Rectal smooth muscle tissue (tissue), 1 donor: ENCODE measurements at regions not wholly inside any gene's neighbourhood (a gene's known extent, or its start where the extent isn't known, plus 50 kb on each side); places are given as distances from the start of the nearest gene placed in this dataset.
"Not testable (repeated sequence)": the region's sequence is repeated elsewhere in the genome, so short reads cannot be mapped to it uniquely, and the experiment has no call there.

Source experiments
- H3K27ac ChIP-seq: one replicate; pipeline ENCODE4 v1.7.0; 2013; ENCODE audit warnings: low read depth, low read length, inconsistent platforms
- H3K27me3 ChIP-seq: one replicate; pipeline ENCODE4 v1.7.0; 2013; ENCODE audit warnings: low read length; ENCODE audit not compliant: control insufficient read depth, insufficient read depth
- H3K36me3 ChIP-seq: one replicate; pipeline ENCODE4 v1.7.0; 2013; ENCODE audit warnings: low read length; ENCODE audit not compliant: control insufficient read depth, insufficient read depth
- H3K4me1 ChIP-seq: one replicate; pipeline ENCODE4 v1.7.0; 2013; ENCODE audit warnings: low read length; ENCODE audit not compliant: control insufficient read depth, insufficient read depth
- H3K4me3 ChIP-seq: one replicate; pipeline ENCODE4 v1.7.0; 2013; ENCODE audit warnings: low read length
- H3K9ac ChIP-seq: one replicate; pipeline ENCODE4 v1.7.0; 2013; ENCODE audit warnings: low read length

DNA sequence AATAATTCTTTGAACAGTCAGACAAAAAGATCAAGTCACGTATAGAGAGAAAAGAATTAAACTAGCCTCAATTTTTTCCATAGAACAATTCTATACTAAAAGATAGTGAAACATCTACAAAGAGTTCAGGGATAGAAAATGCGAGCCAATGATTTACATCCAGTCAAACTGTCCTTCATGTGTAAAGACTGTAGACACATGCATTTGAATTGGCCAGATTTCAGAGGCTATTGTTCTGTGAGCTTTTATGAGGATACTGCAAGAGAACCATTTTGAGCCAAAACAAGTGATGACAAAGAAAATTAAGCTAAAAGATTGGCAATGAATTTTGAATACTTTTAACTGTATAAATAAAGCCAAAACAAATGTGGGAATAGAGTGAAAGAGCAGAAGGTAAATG, 1230.3 kb downstream of the RPA4 start:
- Histone ChIP-seq H3K4me1 (no peaks in the 10 kb centered on the region), H3K27ac (no peak overlapping the region), H3K9ac (no peak overlapping the region), H3K4me3 (no peak overlapping the region), H3K27me3 (no peaks in the 10 kb centered on the region), H3K36me3 (no peaks in the 10 kb centered on the region)

DNA sequence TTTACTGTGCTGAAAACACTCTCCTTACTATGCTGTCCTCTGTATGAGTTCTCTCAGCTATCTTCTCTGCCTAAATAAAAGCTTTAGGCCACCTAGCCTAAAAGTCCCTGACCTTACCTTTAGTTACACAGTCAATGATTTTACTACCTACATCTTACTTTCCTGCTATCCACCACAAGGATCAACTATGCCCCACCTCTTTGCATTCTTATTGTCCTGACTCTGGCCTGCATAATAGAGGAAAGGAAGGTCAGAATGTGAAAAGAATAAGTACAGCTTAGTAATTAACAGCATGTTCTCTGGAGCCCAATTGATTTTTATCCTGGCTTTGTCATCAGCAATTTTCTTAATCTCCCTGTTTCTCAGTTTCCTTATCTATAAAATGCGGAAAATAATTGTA, 1257.8 kb downstream of the RPA4 start:
- Histone ChIP-seq H3K4me3 (no peak overlapping the region), H3K9ac (no peak overlapping the region), H3K27ac (no peak overlapping the region), H3K27me3 (no peaks in the 10 kb centered on the region), H3K4me1 (no peaks in the 10 kb centered on the region), H3K36me3 (no peaks in the 10 kb centered on the region)

DNA sequence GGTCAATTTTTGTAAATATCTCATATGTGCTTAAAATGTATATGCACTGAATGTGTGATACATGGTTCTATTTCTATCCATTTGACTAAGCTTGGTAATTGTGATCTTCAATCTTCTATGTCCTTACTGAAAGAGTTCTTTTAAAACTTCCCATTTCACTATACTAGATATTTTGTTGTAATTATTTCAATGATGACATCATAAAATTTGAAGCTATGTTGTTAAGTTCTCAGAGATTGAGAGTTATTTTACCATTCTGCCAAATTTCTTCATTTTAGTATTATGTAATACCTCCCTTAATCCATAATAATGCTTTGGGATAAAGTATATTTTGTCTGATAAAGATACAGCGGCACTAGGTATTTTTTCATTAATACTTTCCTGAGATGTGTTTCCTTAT, 1307.3 kb downstream of the RPA4 start:
- Histone ChIP-seq H3K9ac (no peak overlapping the region), H3K27me3 (no peaks in the 10 kb centered on the region), H3K27ac (no peak overlapping the region), H3K4me1 (no peaks in the 10 kb centered on the region), H3K36me3 (no peaks in the 10 kb centered on the region), H3K4me3 (no peak overlapping the region)

DNA sequence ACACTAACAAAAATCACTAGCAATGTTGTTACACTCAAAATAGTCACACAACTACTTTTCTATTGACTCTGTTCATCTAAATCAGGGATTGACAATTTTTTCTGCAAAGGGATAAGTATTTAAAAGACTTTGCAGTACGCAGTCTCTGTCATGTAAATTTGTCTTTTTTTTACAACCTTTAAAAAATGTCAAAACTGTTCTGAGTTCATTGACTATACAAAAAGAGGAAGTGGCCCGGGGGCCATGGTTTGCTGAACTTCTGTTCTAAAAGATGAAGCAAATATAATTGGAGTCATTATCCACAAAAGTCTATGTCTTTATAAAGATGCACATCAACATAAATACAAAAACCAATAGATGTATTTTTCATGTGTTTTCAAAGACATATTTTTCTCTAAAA, 1310.3 kb downstream of the RPA4 start:
- H3K9ac ChIP-seq = no peak overlapping the region
- no peaks in the 10 kb centered on the region for H3K4me1 ChIP-seq
- H3K36me3 ChIP-seq = no peaks in the 10 kb centered on the region
- H3K27me3 ChIP-seq = no peaks in the 10 kb centered on the region
- no peak overlapping the region for H3K4me3 ChIP-seq
- no peak overlapping the region for H3K27ac ChIP-seq

DNA sequence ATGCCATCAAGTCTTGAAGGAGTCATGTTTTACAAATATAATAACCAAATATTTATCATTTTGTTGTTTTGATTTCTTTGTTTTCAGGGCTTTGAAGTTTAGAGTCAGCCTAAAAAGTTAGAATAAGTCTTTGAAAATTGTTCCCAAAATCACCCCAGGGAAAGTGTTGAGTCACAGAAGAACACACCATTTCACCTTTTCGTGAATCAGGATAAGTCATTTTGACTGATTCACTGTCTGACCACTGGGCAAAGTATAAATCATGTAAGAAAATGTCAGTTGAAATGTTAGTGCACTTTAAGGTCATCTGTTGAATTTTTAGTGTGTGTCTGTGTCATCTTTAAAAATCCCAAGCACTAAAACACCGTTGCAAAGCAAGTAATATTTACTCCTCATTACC, 1320.1 kb downstream of the RPA4 start:
- H3K4me3 ChIP-seq = no peak overlapping the region
- H3K27me3 ChIP-seq = no peaks in the 10 kb centered on the region
- no peaks in the 10 kb centered on the region for H3K4me1 ChIP-seq
- no peaks in the 10 kb centered on the region for H3K36me3 ChIP-seq
- no peak overlapping the region for H3K9ac ChIP-seq
- H3K27ac ChIP-seq = no peak overlapping the region

DNA sequence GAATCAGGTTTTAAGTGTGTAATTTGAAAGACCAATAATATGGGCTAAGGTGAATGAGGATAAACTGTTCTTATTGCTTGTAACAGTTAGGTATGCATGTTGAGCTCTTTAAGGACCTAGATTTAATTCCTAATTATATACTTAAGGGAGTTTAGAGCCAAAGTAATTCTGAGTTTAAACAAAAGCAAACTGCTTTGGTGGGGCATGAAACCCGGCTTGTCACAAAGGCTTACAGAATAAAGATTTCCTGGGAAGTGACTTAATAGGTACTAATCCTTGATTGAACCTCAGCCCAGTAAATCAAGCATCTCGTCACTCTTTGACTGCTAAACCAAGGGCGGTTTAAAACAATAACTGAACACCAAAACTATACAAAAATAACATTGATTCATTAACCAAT, 1324.2 kb downstream of the RPA4 start:
- Histone ChIP-seq H3K9ac (no peak overlapping the region), H3K4me1 (no peaks in the 10 kb centered on the region), H3K36me3 (no peaks in the 10 kb centered on the region), H3K27ac (no peak overlapping the region), H3K4me3 (no peak overlapping the region), H3K27me3 (peaks cover 3% of the 10 kb centered on the region)

DNA sequence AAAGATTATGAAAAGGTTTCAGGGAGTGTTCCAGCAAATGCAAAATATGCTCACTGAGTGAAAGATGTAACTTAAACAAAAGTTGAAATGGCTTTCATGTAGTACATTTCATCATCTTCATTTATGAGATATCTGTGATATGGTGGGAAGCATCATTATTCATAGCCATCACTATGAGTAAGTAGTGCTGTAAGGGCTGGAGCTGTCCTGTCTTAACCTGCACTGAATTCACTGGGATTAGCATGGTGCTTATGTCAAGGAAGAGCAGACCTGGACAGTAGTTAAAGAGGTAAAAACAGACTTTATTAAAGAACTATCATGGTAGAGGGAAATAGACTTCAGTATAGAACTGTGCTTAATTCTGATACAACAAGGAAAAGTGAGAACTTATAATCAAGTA, 1347.3 kb downstream of the RPA4 start:
- Histone ChIP-seq H3K27ac (no peak overlapping the region), H3K9ac (no peak overlapping the region), H3K27me3 (no peaks in the 10 kb centered on the region), H3K4me1 (no peaks in the 10 kb centered on the region), H3K4me3 (no peak overlapping the region), H3K36me3 (no peaks in the 10 kb centered on the region)

DNA sequence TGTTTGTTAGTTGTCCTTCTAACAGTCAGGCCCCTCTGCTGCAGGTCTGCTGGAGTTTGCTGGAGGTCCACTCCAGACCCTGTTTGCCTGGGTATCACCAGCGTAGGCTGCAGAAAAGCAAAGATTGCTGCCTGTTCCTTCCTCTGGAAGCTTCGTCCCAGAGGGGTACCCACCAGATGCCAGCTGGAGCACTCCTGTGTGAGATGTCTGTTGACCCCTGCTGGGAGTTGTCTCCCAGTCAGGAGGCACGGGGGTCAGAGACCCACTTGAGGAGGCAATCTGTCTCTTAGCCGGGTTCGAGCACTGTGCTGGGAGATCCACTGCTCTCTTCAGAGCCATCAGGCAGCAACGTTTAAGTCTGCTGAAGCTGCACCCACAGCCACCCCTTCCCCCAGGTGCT, 1356.4 kb downstream of the RPA4 start:
- not testable (repeated sequence) for H3K9ac ChIP-seq, H3K4me3 ChIP-seq, H3K36me3 ChIP-seq, H3K27me3 ChIP-seq, H3K27ac ChIP-seq, H3K4me1 ChIP-seq

DNA sequence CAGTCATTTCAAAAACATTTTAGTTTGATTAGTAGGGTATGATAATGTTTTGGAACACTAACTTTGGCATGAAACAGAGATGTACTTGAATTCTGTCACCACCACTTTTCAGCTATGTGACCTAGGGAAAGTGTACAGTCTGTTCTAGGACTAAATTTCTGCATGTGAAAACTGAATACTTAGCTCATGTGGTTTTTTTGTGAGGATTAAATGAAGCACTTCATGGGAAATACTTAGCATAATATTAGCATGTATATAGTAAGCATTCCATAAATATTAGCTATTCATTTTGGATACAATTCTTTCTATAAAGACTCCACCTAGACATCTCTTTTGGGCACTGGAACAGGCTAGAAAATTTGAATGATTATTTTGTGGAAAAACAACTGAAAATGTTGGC, 1379.4 kb downstream of the RPA4 start:
- no peaks in the 10 kb centered on the region for H3K36me3 ChIP-seq
- no peak overlapping the region for H3K9ac ChIP-seq
- no peaks in the 10 kb centered on the region for H3K27me3 ChIP-seq
- no peak overlapping the region for H3K4me3 ChIP-seq
- no peak overlapping the region for H3K27ac ChIP-seq
- H3K4me1 ChIP-seq = no peaks in the 10 kb centered on the region

DNA sequence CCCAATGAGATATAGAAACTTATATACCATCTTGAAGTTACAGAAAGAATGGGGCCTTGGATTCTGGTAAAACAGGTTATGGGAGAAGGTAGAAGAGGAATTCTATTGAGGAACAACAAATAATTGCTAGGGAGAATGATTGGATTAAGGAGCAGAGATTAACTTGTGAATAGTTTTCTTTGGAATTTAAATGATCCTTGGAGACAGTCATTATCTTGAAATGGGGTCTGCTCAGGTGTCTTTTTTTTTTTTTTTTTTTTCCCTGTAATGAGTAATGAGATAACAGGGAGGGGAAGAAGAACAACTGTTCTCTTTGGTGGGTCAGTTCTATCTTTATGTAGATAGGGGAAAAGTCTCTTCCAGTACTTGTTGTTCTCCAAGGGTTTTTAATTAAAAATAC, 1406.0 kb downstream of the RPA4 start:
- Histone ChIP-seq H3K4me3 (no peak overlapping the region), H3K36me3 (no peaks in the 10 kb centered on the region), H3K9ac (no peak overlapping the region), H3K27ac (no peak overlapping the region), H3K4me1 (no peaks in the 10 kb centered on the region), H3K27me3 (no peaks in the 10 kb centered on the region)

DNA sequence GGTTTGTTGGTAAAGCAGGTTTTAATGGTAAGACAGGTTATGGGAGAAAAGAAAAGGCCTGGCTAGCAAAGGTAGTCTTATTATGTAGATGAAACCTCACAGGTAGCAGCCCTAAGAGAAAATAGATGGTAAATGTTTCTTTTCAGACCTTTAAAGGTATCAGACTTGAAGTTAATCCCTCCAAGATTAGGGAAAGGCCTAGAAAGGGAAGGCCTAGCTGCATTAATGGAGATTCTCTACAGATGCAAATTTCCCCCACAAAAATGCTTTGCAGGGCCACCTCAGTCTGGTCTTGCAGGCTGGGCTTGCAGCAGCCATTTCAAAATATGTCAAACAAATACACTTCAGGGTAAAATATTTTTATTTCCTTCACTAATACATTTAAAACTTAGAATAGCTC, 1410.6 kb downstream of the RPA4 start:
- no peaks in the 10 kb centered on the region for H3K27me3 ChIP-seq
- H3K4me3 ChIP-seq = no peak overlapping the region
- H3K36me3 ChIP-seq = no peaks in the 10 kb centered on the region
- no peak overlapping the region for H3K9ac ChIP-seq
- H3K27ac ChIP-seq = no peak overlapping the region
- no peaks in the 10 kb centered on the region for H3K4me1 ChIP-seq

DNA sequence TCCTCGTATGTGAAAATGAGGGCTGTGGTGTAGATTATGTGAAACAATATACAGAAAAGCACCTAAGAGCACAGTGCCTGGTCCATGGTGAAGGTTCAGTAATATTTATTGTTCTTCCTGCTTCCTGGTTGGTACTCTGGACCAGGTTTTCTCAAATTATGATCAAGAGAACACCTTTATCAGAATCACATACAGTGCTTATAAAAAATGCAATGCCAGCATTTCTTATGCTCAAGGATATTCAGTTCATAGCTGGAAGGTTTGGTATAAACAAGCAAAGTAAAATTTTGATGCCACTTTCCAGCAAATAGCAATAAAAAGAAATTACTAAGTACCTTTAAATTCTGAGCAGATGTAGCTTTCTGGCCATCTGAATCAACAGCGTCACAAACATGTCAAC, 1412.4 kb downstream of the RPA4 start:
- H3K36me3 ChIP-seq = no peaks in the 10 kb centered on the region
- H3K27me3 ChIP-seq = no peaks in the 10 kb centered on the region
- no peak overlapping the region for H3K9ac ChIP-seq
- H3K4me3 ChIP-seq = no peak overlapping the region
- H3K4me1 ChIP-seq = no peaks in the 10 kb centered on the region
- H3K27ac ChIP-seq = no peak overlapping the region

DNA sequence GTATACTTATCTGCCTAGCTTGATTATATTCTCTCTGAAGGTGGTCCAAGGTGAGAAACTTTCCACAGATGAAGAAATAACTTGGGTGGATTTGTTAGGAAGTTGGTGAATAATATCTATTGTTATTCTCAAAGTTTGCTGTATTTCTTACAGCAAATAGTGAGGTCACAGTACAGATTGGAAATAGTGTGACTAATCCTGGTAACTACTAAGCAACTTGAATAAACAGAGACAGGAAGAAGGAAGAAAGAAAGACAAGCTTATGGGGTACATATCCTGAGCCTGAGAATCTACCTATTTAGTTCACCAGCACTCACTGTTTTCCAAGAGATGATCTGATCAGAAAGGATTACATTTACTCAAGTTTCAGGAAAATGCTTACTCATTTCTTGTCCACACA, 1416.1 kb downstream of the RPA4 start:
- H3K4me1 ChIP-seq = no peaks in the 10 kb centered on the region

DNA sequence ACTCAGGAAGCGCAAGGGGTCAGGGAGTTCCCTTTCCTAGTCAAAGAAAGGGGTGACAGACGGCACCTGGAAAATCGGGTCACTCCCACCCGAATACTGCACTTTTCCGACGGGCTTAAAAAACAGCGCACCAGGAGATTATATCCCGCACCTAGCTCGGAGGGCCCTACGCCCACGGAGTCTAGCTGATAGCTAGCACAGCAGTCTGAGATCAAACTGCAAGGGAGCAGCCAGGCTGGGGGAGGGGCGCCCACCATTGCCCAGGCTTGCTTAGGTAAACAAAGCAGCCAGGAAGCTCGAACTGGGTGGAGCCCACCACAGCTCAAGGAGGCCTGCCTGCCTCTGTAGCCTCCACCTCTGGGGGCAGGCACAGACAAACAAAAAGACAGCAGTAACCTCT, 1416.8 kb downstream of the RPA4 start:
- H3K4me1 ChIP-seq, H3K27me3 ChIP-seq, H3K4me3 ChIP-seq, H3K9ac ChIP-seq, H3K27ac ChIP-seq, H3K36me3 ChIP-seq: not testable (repeated sequence)

More for the DNA sequence above, 1416.1 kb downstream of the RPA4 start:
- no peaks in the 10 kb centered on the region for H3K27me3 ChIP-seq
- no peaks in the 10 kb centered on the region for H3K36me3 ChIP-seq
- H3K9ac ChIP-seq = no peak overlapping the region
- H3K27ac ChIP-seq = no peak overlapping the region
- no peak overlapping the region for H3K4me3 ChIP-seq
